ENCODE measurements at regions not wholly inside any gene's neighbourhood (a gene's known extent, or its start where the extent isn't known, plus 50 kb on each side); places are given as distances from the start of the nearest gene placed in this dataset.

DNA sequence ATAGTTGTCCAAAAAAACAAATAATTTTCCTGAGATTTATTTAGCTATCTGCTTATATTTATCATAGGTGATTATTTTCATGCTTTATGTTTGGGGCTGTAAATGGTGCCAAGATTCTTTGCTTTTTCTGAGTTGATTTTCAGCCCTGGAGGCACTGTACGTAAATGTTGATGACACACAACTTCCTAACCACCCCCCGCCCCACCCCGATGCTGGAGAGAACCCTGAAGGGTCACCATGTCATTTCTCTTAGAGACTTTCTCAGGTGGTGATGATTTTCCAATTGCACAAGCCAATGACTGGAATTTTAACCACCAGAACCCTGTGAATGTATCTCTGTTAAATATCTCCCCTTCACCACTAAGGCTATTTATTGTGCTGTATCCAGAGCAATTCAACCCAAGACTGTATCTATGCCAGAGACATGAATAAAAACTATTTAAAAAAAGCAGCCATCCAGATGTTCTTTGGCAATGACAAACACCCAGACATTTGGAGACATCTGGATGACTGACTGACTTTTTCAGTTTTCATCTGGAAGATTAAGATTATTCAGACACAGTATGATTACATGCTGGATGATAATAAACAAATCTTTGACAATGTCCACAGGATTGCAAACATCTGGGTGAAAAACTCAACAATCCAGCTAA, 346.0 kb downstream of the LMX1A start:
- TF ChIP-seq TAF1 (IDR thresholded peaks at IDR 0.05; ENCODE audit: borderline replicate concordance, low read depth, low read length) (no peak), SMC3 (IDR thresholded peaks at IDR 0.05; ENCODE audit: low read depth, low read length) (no peak), CTCF (IDR thresholded peaks at IDR 0.05) (no peak), RFX5 (IDR thresholded peaks at IDR 0.05; ENCODE audit: low read length) (no peak), FOXM1 (IDR thresholded peaks at IDR 0.05; ENCODE audit: low read depth) (no peak), MXI1 (IDR thresholded peaks at IDR 0.05; ENCODE audit: low read depth, low read length) (no peak), POLR2AphosphoS5 (IDR thresholded peaks at IDR 0.05; ENCODE audit: low read depth, low read length) (no peak), TEAD4 (IDR thresholded peaks at IDR 0.05; ENCODE audit: borderline replicate concordance, insufficient read depth) (no peak), EP300 (IDR thresholded peaks at IDR 0.05; ENCODE audit: borderline replicate concordance in 1 of 2, low read depth in 1 of 2, low read length in 1 of 2) (no peak), EZH2phosphoT487 (IDR thresholded peaks at IDR 0.05; ENCODE audit: borderline replicate concordance, low read depth) (no peak), RAD21 (IDR thresholded peaks at IDR 0.05; ENCODE audit: low read length) (no peak), ZBTB33 (IDR thresholded peaks at IDR 0.05; ENCODE audit: borderline replicate concordance, low read depth) (no peak)
- TF ChIP-seq, protein P1, sequence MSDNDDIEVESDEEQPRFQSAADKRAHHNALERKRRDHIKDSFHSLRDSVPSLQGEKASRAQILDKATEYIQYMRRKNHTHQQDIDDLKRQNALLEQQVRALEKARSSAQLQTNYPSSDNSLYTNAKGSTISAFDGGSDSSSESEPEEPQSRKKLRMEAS (IDR thresholded peaks at IDR 0.05; ENCODE audit: low read depth) = no peak
- TF ChIP-seq, protein P2, sequence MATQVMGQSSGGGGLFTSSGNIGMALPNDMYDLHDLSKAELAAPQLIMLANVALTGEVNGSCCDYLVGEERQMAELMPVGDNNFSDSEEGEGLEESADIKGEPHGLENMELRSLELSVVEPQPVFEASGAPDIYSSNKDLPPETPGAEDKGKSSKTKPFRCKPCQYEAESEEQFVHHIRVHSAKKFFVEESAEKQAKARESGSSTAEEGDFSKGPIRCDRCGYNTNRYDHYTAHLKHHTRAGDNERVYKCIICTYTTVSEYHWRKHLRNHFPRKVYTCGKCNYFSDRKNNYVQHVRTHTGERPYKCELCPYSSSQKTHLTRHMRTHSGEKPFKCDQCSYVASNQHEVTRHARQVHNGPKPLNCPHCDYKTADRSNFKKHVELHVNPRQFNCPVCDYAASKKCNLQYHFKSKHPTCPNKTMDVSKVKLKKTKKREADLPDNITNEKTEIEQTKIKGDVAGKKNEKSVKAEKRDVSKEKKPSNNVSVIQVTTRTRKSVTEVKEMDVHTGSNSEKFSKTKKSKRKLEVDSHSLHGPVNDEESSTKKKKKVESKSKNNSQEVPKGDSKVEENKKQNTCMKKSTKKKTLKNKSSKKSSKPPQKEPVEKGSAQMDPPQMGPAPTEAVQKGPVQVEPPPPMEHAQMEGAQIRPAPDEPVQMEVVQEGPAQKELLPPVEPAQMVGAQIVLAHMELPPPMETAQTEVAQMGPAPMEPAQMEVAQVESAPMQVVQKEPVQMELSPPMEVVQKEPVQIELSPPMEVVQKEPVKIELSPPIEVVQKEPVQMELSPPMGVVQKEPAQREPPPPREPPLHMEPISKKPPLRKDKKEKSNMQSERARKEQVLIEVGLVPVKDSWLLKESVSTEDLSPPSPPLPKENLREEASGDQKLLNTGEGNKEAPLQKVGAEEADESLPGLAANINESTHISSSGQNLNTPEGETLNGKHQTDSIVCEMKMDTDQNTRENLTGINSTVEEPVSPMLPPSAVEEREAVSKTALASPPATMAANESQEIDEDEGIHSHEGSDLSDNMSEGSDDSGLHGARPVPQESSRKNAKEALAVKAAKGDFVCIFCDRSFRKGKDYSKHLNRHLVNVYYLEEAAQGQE (IDR thresholded peaks at IDR 0.05; ENCODE audit: low read depth, low read length) = no peak
